IPS-20b (cell line): ENCODE measurements at regions not wholly inside any gene's neighbourhood (a gene's known extent, or its start where the extent isn't known, plus 50 kb on each side); places are given as distances from the start of the nearest gene placed in this dataset.

ENCODE experiments used
- H3K27ac ChIP-seq: one replicate; pipeline ENCODE4 v1.5.1; 2013; ENCODE audit warnings: low read length
- H3K27me3 ChIP-seq: 2 replicates; pipeline ENCODE4 v1.6.1; 2013; ENCODE audit warnings: mild to moderate bottlenecking, low read length, inconsistent platforms; ENCODE audit not compliant: insufficient read depth
- H3K36me3 ChIP-seq: 2 replicates; pipeline ENCODE4 v1.6.1; 2013; ENCODE audit warnings: low read depth, mild to moderate bottlenecking, inconsistent platforms, low read length, moderate library complexity; ENCODE audit not compliant: insufficient read depth
- H3K4me1 ChIP-seq: 2 replicates; pipeline ENCODE4 v1.6.1; 2013; ENCODE audit warnings: mild to moderate bottlenecking, control low read depth, inconsistent platforms, low read length, moderate library complexity; ENCODE audit not compliant: insufficient read depth
- H3K4me3 ChIP-seq: 2 replicates; pipeline ENCODE4 v1.5.1; 2013; ENCODE audit warnings: mild to moderate bottlenecking, low read length, inconsistent platforms
- H3K9ac ChIP-seq: 2 replicates; pipeline ENCODE4 v1.6.1; 2013; ENCODE audit warnings: low read depth, mild to moderate bottlenecking, inconsistent platforms, low read length, moderate library complexity
- H3K9me3 ChIP-seq: 2 replicates; pipeline ENCODE4 v1.6.1; 2013; ENCODE audit warnings: mild to moderate bottlenecking, low read depth, low read length, inconsistent platforms; ENCODE audit not compliant: insufficient read depth

DNA sequence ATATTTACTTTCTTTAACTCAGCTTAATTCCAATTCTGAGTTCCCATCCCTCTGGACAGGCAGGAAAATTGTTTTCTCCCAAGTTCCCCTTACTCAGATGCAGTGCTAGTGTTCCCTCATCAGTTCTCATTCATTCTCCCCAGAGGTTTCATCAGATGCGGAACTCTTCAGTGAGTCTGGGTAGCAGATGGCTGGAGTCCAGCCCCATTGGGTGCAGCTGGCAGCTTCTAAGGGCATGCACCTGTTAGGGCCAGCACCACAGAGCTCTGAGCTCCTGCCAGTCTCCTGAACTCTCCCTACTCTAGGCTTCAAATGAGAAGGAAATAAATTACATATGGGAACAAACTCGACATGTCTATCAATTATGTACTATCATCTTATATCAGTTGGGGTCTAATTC is 76.6 kb downstream of the SOD2 start:
- Histone ChIP-seq H3K4me1 (no peaks in the 10 kb centered on the region), H3K9ac (no peak overlapping the region), H3K9me3 (peaks cover 12% of the 10 kb centered on the region), H3K27me3 (no peaks in the 10 kb centered on the region), H3K27ac (no peak overlapping the region), H3K4me3 (no peak overlapping the region), H3K36me3 (no peaks in the 10 kb centered on the region)

DNA sequence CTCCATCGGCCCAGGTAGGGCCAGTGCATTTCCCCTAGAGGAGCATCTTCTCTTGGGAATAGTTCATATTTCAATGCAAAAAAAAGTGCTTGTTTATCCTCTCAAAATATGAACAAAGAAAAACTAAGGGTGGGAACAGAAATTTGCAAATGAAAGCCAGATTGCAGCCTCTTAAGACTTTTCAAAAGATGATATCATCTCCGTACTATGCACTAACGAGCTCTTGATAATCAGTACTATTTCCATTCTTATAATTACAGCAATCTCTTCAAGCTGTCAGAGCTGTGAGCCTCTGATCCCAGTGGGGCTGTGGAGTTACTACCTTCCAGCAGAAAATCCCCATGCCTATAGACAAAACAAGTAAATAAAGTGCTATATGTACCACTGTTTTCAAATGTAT is 77.1 kb downstream of the SOD2 start:
- no peaks in the 10 kb centered on the region for H3K36me3 ChIP-seq
- no peak overlapping the region for H3K4me3 ChIP-seq
- H3K9me3 ChIP-seq = peaks cover 12% of the 10 kb centered on the region
- H3K27ac ChIP-seq = no peak overlapping the region
- no peak overlapping the region for H3K9ac ChIP-seq
- H3K4me1 ChIP-seq = no peaks in the 10 kb centered on the region
- no peaks in the 10 kb centered on the region for H3K27me3 ChIP-seq

DNA sequence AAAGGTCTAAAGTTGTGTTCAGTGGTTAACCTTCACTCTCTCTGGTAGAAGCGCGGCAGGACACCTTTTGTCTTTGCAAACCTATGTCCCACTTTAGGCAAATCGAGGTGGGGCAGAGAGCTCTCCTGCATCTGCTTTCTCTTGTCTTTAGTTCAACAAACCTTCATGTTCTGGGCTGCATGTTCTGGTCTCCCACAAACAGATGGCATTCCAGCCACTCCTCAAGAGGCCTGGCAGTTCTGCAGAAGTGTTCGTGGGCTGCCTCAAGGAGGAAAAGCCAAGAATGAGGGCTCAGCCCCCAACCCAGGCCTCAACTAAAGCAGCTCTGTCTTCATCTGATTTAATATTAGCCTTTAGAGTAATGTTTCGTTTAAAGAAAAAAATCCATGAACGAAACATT is 82.2 kb downstream of the SOD2 start:
- no peaks in the 10 kb centered on the region for H3K27me3 ChIP-seq
- peaks cover 4% of the 10 kb centered on the region; the same call in 1 of the 2 replicates for H3K9me3 ChIP-seq
- H3K4me1 ChIP-seq = no peaks in the 10 kb centered on the region
- H3K4me3 ChIP-seq = no peak overlapping the region
- no peaks in the 10 kb centered on the region for H3K36me3 ChIP-seq
- H3K9ac ChIP-seq = no peak overlapping the region
- H3K27ac ChIP-seq = no peak overlapping the region

DNA sequence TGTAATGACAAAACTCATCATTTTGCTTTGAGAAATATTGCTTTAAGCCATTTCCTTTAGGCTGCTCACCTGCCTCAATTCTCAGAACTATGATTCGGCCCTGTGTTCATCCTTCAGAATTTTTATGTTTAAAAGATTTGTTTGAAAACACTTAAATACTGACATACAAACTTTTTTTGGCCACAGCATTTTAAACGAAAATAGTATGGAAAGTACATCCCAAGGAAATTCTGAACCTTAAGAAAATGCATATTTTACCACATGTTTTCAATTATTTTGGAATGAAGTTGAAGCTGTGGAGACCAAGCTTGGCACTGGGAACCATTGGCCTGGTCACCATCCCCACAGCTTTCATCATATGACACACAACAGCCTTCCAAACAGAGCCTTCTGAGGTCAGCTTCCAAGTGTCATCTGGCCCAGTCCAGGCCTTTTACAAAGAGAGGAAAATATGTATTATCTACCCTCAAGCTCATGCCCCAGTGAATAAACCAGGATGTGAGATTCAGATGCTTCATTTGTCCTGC is 83.3 kb downstream of the SOD2 start:
- Histone ChIP-seq H3K36me3 (no peaks in the 10 kb centered on the region), H3K9me3 (peaks cover 4% of the 10 kb centered on the region; the same call in 1 of the 2 replicates), H3K27me3 (no peaks in the 10 kb centered on the region), H3K27ac (no peak overlapping the region), H3K4me3 (no peak overlapping the region), H3K4me1 (no peaks in the 10 kb centered on the region), H3K9ac (no peak overlapping the region)

DNA sequence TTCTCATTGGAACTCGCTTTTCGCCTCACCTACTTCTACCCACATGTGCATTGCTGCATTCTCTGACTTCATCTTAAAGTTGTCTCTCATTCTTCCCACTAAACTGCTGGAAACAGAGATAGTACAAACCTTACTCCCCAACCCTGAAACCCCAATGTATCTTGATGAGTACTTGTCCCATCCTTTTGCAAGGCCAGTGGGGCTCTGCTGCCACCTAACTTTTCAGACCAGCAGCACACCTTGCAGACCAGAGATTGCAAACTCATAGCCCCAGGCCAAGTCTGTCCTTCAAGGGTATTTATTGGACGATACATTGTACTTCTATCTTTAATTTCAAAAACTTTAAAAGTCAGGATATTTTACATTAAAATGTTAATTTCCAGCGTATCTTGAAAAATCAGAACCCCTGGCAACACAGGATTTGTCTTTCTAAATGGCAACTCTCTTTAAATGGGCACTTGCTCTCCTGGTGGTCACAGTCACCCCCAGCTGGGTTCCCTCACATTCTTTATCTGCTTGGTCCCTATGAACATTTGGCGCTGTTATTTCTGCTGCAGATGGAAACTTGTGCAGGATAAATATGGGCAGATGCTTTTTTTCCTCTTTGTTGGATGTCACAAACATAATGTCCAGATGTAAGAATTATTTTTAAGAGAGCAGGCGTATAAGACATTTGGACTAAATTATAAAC is 83.9 kb downstream of the SOD2 start:
- Histone ChIP-seq H3K27ac (no peak overlapping the region), H3K9ac (no peak overlapping the region), H3K4me1 (no peaks in the 10 kb centered on the region), H3K9me3 (peaks cover 4% of the 10 kb centered on the region; the same call in 1 of the 2 replicates), H3K4me3 (no peak overlapping the region), H3K27me3 (no peaks in the 10 kb centered on the region), H3K36me3 (no peaks in the 10 kb centered on the region)

DNA sequence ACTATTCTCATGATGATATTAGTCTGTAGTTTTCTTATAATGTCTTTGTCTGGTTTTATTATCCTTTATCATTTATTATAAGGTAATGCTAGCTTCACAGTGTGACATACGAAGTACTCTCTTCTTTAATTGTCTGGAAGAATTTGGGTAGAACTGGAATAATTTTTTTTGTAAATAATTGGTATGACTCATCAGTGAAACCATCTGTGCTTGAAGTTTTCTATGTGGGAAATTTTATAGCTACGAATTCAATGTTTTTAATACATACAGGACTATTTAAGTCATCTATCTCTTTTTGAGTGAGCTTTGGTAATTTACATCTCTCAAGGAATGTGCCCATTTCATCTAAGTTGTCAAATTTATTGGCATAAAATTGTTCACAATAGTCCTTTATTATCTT is 86.3 kb downstream of the SOD2 start:
- Histone ChIP-seq H3K9ac (no peak overlapping the region), H3K9me3 (no peaks in the 10 kb centered on the region), H3K4me3 (no peak overlapping the region), H3K27ac (no peak overlapping the region), H3K36me3 (no peaks in the 10 kb centered on the region), H3K4me1 (no peaks in the 10 kb centered on the region), H3K27me3 (no peaks in the 10 kb centered on the region)

DNA sequence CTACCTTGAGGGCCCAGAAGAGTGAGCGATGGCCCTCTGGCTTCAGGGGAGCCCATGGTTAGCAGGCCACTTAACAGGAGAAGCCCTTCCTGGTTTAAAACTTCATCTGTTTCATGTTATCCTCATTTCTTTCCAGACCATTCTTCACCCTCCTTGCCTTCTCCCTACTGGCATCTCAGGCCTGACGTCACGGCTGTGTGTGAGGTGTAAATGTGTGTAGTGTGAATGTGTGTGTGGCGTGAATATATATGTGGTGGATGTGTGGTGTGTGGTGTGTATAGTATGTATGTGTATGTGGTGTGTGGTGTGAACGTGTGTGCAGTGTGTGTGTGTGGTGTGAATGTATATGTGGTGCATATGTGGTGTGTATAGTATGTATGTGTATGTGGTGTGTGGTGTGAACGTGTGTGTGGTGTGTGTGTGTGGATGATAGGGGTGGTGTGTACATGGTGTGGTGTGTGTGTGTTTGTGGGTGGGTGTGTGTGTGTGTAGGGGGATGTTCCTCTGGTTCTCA is 88.5 kb downstream of the SOD2 start:
- Histone ChIP-seq H3K4me1 (peaks cover 7% of the 10 kb centered on the region; the same call in 1 of the 2 replicates), H3K27ac (no peak overlapping the region), H3K9ac (no peak overlapping the region), H3K4me3 (no peak overlapping the region), H3K9me3 (no peaks in the 10 kb centered on the region), H3K36me3 (no peaks in the 10 kb centered on the region), H3K27me3 (no peaks in the 10 kb centered on the region)

DNA sequence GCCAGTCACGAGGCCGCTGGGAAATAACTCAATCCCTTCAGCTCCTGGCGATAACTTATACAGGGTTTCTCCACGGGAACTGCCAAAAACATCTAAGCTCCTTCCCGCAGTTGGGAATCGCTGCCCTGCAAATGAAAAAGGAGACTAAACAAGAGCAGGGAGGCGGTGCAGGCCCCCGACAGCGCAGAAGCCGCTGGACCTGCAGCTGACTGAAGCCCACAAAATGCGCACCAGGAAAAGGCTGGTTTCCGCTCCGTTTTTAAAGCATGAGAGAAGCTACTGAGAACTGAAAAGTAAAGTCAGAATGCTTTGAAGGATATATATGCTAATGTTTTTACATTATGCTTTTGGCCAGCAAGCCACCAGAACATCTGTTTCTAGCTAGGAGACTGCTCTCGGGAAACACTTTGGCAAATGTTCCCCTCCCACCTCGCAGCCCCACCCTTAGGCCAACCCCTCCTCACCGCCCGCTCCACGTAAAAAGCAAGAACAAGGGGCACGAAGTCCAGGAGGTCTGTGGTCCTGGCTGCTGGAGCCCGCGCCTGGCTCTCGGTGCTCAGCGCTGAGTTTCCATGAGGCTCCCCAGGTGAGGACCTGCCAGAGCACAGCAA is 90.5 kb downstream of the SOD2 start:
- no peak overlapping the region for H3K9ac ChIP-seq
- H3K9me3 ChIP-seq = no peaks in the 10 kb centered on the region
- no peaks in the 10 kb centered on the region for H3K27me3 ChIP-seq
- no peak overlapping the region for H3K4me3 ChIP-seq
- no peak overlapping the region for H3K27ac ChIP-seq
- no peaks in the 10 kb centered on the region for H3K36me3 ChIP-seq
- H3K4me1 ChIP-seq = peaks cover 7% of the 10 kb centered on the region; the same call in 1 of the 2 replicates

DNA sequence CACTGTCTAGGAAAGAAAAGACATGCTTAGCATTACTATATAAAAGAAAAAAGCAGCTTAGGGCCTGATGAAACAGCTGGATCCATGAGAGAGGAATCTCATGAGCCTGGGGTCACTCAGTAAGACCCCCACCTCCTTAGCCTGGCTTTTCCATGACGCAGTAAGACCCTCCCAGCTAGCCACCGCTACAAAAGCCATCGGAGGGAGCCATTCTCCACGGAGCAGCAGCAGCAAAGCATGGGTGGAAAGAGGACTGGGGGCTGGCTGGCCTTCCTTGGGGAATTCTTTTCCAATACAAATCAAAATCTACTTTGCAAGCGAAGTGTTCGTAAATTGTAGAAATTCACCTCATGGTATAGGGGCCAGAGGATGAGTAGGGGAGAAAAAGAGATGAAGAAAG is 91.8 kb downstream of the SOD2 start:
- no peaks in the 10 kb centered on the region for H3K27me3 ChIP-seq
- peaks cover 7% of the 10 kb centered on the region; the same call in 1 of the 2 replicates for H3K4me1 ChIP-seq
- no peak overlapping the region for H3K9ac ChIP-seq
- no peaks in the 10 kb centered on the region for H3K9me3 ChIP-seq
- H3K36me3 ChIP-seq = no peaks in the 10 kb centered on the region
- no peak overlapping the region for H3K27ac ChIP-seq
- H3K4me3 ChIP-seq = no peak overlapping the region

DNA sequence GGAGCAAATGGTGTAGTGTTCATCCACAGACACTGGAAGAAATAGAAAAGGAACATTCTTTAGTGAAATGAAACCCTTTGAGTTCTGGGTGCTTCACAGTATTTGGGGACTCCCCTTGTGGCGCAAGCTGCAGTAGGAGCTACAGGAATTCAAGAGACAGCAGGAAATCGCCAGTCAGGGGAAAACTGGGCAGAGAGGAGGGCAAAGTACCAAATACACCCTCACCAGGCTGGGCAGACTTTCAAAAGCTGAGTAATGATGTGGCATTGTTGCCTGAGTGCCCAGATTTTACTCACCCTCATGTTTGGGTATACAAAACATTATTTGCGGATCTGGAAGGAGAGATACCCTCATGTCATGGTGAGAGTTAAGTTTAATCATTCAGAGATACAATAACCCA is 97.9 kb downstream of the SOD2 start:
- Histone ChIP-seq H3K27me3 (no peaks in the 10 kb centered on the region), H3K9me3 (no peaks in the 10 kb centered on the region), H3K9ac (no peak overlapping the region), H3K4me1 (no peaks in the 10 kb centered on the region), H3K4me3 (no peak overlapping the region), H3K36me3 (no peaks in the 10 kb centered on the region), H3K27ac (no peak overlapping the region)

DNA sequence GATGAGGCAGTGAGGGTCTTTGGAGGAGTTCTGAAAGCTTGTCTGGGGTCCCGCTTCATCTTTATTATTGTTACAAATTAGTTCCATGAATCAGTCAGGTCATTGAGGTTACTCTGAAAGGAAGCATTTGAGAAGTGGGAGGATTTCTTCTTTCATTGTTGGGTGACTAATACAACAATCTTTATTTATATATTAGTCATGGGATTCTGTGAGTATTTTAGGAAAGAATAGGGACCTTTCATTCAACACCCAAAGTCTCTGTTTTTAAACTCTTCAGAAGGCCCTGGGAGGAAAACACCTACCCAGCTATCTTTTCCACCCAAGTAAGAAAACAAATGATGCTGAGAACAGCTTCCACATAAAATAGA is 98.3 kb downstream of the SOD2 start:
- Histone ChIP-seq H3K36me3 (no peaks in the 10 kb centered on the region), H3K9ac (no peak overlapping the region), H3K9me3 (no peaks in the 10 kb centered on the region), H3K27me3 (no peaks in the 10 kb centered on the region), H3K4me3 (no peak overlapping the region), H3K4me1 (no peaks in the 10 kb centered on the region), H3K27ac (no peak overlapping the region)

DNA sequence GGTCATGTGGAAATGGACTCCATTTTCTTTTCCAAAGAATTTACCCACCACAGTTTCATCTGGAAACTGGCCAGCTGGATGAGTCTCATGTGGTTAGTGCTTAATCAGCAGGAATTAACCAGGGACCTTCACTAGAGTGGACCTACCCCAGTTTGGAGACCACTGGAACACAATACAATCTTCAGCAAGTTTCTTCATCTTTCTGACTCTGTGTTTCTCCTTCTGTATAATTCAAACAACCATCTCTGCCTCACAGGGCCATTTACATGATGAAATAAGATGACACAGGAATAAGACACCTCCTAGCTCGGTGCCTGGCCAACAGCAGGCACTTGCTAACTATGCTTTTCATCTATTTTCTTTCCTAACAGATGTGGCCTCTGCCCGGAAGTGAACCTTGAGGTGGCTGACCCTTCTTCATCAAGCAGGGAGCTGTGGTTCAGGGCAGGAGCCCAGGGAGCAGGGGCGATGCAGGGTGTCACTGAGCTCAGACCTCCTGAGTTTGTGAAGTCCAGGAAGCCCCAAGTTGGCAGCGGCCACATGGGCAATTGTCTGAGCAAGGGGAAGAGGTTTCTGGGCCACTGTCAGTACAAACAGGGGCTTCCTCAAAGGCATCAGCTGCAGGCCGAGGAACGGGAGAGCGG is 98.8 kb downstream of the SOD2 start:
- no peaks in the 10 kb centered on the region for H3K9me3 ChIP-seq
- H3K4me3 ChIP-seq = no peak overlapping the region
- H3K27ac ChIP-seq = no peak overlapping the region
- no peaks in the 10 kb centered on the region for H3K4me1 ChIP-seq
- no peaks in the 10 kb centered on the region for H3K36me3 ChIP-seq
- no peaks in the 10 kb centered on the region for H3K27me3 ChIP-seq
- no peak overlapping the region for H3K9ac ChIP-seq
